ENCODE measurements at regions not wholly inside any gene's neighbourhood (a gene's known extent, or its start where the extent isn't known, plus 50 kb on each side); places are given as distances from the start of the nearest gene placed in this dataset.

DNA sequence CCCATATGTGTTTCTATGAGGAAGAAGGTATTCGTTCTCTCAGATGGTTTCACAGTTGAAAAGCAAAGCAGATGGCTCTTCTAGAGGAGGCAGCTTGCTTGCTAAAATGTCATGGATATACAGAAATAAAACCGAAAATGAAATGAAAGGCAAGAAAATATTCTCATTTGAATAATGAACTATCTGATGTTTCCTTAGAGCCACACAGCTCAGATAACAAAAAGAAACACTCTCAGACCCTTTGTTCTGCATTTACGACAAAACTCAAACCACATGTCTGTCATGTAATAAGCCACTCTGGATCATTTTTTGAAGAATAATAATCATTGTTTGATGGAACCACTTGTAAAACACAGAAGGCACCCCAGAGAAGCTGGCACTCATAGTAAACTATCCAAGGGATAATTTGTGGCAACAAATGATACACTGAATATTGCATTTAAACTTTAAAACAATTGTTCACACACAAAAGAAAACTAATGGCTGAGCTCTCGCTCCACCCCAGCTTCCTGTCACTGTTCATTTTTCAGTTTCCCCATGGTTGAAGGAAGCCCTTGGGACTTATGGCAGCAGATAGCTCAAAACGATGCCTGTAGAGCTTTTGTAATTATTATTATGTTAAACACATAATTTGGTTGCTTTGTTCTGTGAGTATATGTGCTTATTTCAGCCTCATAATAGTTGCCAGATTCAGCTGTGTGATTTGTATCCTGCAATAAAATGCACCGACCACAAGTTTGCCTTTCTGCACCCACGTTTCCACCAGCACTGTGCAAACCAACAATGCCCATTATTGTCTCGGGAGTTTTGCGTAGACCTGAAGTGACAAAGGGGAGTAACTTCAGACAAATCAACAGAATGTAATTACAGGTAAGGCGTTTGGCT is 256.0 kb downstream of the TMEM167A start:
- ATAC-seq (no peak), DNase-seq (ENCODE audit: missing footprints) (no peak)
- intact Hi-C loops (cut with DNase I) = no loop called here

DNA sequence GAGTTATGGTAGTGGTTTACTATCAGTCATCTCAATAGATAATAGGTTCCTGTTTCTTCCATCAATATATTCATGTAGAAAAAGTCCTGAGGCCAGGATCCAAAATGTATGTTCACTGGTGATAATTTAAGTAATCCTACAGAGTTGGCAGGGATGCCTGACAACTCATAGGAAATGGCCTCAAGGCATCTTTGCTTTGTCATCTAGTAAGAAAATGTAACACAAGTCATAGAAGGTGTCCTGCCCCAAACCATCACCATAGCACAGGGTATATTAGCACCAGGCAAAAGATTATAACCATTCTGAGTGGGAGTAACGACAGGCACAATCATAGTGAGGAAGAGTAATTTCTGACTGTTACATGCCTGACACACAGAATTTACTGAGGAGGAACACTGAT is 257.0 kb downstream of the TMEM167A start:
- DNase-seq (ENCODE audit: missing footprints) (no peak), ATAC-seq (no peak)
- intact Hi-C loops (cut with DNase I) = no loop called here

DNA sequence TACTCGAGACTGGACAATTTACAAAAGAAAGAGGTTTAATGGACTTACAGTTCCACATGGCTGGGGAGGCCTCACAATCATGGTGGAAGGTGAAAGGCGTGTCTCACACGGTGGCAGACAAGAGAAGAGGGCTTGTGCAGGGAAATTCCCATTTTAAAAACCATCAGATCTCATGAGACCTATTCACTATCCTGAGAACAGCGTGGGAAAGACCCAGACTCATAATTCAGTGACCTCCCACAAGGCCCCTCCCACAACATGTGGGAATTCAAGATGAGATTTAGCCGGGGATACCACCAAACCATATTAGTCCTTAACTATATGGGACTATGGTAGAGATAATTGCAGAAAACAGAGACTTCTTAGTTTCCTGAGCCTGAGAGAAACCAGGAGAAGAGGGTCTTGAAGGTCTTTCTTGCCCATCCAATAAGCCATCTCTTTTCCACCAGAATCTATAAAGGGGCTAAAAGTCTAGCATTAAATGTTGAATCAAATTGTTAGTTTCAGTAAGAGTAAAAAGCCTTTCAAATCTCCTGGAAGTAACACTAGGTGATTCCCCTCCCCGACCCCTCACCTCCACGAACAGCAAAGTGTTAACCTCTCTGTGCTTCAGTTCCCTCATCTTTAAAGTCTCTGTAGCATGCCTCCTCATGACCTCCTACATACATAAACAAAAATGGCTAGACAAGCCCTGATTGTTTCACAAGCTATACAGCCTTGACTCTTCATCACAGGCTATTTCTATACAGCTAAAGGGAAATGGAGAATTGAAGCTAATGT is 259.1 kb downstream of the TMEM167A start:
- intact Hi-C loops (cut with DNase I) = no loop called here
- ATAC-seq (no peak), DNase-seq (ENCODE audit: missing footprints) (no peak)

DNA sequence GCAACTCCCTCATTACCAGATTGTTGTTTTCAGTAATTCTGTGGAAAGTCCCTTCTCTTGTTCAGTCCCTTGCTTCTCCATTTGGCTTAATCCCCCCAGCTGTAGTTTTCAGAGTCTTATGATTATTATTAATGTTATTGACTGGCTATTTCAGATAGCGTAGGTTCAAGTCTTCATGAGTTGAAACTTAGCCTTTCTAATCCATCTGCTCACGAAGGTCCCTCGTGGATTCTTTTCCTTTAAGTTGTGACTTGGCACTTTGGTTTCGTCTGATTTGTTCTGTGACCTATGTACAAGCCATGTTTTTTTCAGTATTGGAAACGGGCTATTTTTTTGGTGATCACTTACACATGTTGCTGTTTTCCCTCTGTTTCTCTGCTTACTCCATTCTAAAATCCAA is 260.3 kb downstream of the TMEM167A start:
- intact Hi-C loops (cut with DNase I) = no loop called here
- DNase-seq (ENCODE audit: missing footprints) = no peak
- ATAC-seq = no peak

DNA sequence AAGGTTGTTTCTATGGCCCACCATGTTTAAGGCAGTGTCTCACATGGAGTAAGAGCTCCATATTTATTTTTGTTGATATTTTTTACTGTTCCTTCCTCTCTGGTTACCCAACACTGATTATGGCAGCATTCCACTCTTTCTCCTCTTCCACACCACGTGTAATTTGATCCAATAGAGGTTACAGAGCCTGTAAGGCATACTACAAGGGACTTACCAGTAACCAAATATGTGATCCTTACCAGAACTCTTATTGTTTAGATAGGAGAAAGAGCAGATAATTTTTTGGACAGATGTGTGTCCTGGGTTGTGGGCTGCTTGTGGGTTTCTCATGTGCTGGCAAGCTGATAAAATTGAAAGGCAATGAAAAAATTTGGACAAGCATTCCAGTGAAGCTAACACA is 261.3 kb downstream of the TMEM167A start:
- intact Hi-C loops (cut with DNase I) = no loop called here
- DNase-seq (ENCODE audit: missing footprints) = no peak
- no peak for ATAC-seq

DNA sequence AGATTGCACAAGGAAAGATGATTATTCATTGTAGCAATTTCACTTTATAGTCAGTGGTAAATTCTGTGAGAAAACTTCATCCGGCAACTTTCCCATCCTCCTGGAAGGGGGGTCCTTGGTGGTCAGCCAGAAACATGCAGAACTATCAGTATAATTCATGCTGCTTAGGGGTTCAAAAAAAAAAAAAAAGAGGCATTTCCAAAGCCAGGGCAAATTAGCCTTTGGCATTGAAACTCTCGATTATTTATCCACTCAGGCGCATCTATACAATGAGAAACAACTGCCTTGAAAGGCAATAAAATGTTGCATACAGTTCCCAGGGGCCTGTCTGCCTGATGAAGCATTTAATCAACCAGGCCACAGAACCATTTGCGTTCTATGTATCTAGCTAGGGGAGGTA is 263.3 kb downstream of the TMEM167A start:
- DNase-seq (ENCODE audit: missing footprints) (no peak), ATAC-seq (no peak)
- intact Hi-C loops (cut with DNase I) = no loop called here

DNA sequence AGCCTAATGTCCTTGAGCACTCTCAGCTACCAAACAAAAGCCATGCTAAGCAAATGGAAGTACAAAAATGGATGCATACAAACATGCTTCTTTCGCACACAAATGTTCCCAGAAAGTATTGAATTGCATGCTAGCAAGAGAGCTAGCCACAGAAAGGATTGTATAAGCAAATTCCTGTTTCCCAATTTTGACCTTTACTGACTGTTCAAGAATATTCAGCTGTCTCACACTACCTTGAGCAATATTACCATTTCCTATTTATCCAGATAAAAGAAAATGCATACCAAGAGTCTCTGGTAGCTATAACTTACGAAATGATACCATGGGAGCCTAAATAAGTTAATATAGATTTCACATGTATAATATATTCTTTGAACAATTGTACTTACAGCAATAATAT is 264.6 kb downstream of the TMEM167A start:
- ATAC-seq = no peak

DNA sequence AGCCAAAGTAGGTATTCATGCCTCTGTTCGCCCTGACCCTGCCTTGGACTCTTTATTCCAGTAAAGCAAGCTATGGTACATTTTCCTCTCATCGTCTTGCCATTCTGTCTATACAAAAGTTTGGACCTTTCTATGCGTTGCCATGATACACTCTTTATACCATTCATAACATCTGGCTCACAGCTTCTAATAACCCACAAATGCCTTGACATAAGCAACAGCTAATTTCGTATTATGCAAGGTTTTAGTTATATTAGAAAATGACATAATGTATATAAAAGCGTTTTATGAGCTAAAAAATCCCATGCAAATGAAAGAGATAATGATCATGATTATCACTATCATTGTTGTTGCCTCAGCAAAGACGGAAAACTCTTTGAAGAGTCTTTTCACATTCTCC is 265.7 kb downstream of the TMEM167A start:
- intact Hi-C loops (cut with DNase I) = no loop called here
- DNase-seq (ENCODE audit: missing footprints) = no peak
- ATAC-seq = no peak

More for the DNA sequence above, 264.6 kb downstream of the TMEM167A start:
- DNase-seq (ENCODE audit: missing footprints) = no peak
- intact Hi-C loops (cut with DNase I) = no loop called here

DNA sequence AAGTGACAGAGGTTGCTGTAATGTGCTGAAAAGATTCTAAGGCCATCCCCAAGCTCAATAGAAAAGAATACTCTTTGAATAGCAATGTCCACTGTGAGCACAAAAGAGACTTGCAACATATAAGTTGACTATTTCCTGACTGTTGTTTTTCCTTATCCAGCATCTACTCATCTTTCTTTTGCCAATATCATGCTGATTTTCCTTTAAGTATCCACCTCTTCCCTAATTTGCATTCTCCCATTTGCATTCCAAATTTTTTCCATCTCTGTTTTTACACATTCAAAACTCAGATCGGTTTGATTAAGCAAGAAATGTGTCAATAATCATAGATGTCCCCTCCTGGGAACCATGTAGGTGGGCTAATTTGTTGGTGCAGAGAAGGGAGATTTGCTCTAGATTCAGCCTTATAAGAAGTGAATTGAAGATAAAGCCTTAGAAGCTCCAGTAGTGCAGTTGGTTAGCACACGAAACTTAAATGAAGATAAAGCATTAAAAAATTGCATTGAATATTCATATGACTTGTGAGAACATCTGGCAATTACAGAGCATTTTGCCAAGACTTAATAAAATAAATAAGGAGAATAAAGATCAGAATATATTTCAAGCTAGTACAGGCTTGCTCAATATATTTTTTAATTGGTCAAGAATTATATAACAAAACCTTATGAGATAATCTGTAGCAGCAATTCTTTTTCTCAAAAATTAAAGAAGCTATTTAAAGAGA is 267.6 kb downstream of the TMEM167A start:
- ATAC-seq (no peak), DNase-seq (ENCODE audit: missing footprints) (no peak)
- intact Hi-C loops (cut with DNase I) = no loop called here

DNA sequence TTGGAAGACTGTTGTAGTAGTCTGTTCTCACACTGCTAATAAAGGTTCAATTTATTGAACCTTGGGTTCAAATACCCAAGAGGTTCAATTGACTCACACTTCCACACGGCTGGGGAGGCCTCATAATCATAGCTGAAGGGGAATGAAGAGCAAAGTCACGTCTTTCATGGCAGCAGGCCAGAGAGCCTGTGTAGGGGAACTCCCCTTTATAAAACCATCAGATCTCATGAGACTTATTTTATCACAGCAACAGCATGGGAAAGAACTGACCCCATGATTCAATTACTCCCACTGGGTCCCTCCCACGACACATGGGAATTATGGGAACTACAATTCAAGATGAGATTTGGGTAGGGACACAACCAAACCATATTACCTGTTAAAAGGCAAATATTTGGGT is 268.2 kb downstream of the TMEM167A start:
- intact Hi-C loops (cut with DNase I) = no loop called here
- no peak for DNase-seq (ENCODE audit: missing footprints)

DNA sequence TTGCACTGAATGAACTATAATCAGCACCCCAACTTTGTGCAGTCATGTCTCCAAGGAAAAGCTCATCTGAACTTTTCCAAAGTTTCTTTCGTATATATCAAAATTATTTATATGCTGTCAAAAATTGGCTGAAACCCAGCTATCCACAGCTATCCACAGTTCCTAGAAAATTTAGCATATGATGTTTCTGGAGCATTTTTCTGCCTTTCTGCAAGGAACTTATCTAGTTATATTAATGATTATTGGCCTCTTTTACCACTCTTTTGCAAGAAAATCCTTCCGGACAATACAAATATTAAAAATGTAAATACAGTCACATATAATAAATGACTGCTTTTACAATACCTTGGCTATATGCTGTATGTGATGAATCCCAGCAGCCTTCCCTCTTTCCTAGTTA is 270.2 kb downstream of the TMEM167A start:
- intact Hi-C loops (cut with DNase I) = no loop called here
- ATAC-seq = no peak
- DNase-seq (ENCODE audit: missing footprints) = no peak

More for the DNA sequence above, 268.2 kb downstream of the TMEM167A start:
- no peak for ATAC-seq

DNA sequence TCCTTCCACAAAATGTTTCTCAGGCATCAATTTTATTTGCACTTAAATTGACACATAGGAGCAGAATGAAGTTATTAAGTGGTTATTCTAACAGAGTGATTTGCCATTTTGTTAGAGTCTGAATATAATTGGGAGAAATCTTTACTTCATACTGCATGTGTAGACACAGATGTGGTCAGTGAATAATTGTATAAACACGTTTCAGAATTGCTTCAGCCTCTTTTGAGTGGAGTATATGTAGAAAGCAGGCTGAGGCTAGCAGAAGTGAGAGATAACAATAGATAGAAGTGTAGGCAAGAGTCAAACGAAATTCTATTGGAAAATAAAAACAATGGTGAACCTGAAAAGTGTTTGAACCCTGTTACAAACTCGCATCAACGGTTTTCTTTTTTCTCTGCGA is 270.7 kb downstream of the TMEM167A start:
- intact Hi-C loops (cut with DNase I) = no loop called here
- DNase-seq (ENCODE audit: missing footprints) (no peak), ATAC-seq (no peak)

DNA sequence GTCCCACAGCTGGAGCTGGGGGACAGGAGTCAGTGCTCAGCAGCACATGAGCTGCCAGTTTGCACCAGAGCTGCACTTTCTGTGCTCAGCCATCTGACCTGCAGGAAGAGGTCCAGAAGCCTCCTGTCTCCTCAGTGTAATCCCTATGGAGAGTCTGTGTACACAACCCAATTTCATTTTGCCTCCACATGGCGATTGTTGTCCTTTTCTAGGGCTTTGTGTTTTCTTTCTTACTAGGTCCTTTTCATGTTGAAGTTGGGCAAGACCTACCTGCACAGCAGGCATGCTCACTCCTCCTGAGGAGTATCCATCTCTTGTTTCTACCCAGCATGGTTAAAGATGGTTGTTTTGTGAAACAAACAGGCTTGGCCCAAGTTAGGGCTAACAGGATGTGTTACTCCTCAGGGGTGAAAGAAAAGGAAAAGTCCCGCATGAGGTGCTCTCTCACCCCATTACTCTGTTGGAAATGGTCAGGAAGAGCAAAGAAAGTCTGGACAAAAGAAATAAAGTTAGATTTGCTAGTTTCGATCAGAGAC is 273.0 kb downstream of the TMEM167A start:
- ATAC-seq = no peak
- intact Hi-C loops (cut with DNase I) = no loop called here
- no peak for DNase-seq (ENCODE audit: missing footprints)

DNA sequence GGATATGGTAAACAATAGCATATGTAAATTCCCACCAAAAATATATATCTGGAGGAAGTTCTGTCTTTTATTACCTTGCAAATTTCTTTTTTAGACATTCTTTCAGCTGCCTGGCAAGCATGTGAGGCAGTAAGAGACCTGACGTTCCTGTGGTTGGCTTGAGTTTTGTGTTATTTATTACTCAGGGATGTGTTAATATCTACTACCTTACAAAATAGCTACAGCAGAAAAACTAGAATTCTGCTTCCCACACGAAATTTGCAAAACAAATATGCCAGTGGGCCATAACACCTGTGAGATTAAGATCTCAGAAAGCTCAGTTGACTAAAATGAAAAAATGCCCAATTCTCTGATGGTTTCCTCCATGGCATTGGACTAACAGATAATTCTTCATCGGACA is 274.2 kb downstream of the TMEM167A start:
- DNase-seq (ENCODE audit: missing footprints) = no peak
- intact Hi-C loops (cut with DNase I) = no loop called here
- ATAC-seq = no peak

DNA sequence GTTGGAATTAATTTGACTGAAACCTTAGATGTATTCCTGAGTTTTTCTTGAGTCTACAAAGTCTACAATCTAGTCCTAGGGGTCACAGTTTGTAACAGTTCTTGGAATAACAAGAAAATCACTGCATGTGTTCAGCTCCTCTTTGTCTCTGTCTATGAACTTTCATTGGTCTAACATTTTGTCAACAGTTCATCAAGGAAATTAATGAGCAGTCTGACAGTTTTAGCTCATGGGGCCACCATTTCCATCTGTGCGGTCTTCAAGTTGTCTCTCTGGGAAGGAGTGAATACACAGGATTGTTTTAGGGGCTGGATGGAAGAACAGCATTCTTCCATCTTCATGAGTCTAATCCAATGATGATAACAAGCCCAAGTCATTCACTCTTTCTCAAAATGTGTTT is 276.4 kb downstream of the TMEM167A start:
- intact Hi-C loops (cut with DNase I) = no loop called here

DNA sequence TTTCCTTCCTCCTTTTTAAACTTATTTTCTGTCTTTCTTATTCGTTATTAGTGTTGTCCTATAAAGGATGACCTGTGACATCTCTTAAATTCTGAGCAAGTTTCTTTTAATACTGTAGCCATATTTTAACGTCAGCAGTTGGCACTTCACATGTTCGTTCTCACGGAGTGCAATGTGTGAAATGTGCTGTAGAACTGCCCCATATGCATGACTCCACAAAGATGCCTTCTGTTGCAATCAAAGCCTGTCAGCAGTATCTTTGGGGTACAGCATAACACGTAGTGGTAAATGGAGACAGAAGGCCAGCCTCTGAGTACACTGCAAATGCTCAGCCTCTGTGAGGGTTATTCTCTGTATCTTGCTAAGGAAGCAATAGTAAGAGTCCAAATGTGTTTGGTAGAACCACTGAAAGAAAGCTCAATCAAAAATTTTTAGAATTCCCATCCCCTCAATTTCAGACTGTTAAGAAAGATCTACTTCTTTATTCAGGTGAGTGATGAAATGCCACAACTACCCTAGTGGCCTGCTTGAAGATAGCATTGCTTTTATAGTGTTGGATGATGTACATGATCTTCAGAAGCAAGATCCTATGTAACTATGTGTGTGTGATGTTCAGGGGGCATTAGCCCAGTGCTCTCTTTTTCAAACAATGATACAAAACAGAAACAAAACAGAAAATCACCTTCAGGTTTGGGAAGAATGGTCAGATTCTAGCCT is 277.7 kb downstream of the TMEM167A start:
- ATAC-seq (no peak), DNase-seq (ENCODE audit: missing footprints) (no peak)
- intact Hi-C loops (cut with DNase I) = loop anchor here (10.0 kb wide), 1 partner anchor 145 kb away; no protein-coding TSS in a partner anchor

More for the DNA sequence above, 276.4 kb downstream of the TMEM167A start:
- DNase-seq (ENCODE audit: missing footprints) = no peak
- ATAC-seq = no peak

DNA sequence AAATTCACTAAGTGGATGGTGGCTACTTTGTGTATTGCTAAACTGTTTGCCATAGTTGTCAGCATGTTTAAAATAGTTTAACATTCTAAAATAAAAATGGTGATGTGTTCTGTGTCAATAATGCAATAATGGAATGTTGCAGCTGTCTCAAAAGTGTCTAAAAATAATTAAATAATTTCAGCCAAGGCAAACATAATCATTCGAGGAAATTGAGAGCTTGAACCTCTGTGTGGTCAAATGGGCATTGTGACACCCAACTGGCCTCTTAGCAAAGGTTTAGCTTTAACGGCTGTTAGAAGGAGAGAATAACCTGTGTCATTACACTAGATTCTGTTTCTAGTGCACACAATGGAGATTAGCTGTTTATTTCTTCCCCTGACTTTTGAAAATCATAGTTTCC is 278.5 kb downstream of the TMEM167A start:
- DNase-seq (ENCODE audit: missing footprints) = no peak
- intact Hi-C loops (cut with DNase I) = loop anchor here (10.0 kb wide), 1 partner anchor 144 kb away; no protein-coding TSS in a partner anchor
- ATAC-seq = no peak

DNA sequence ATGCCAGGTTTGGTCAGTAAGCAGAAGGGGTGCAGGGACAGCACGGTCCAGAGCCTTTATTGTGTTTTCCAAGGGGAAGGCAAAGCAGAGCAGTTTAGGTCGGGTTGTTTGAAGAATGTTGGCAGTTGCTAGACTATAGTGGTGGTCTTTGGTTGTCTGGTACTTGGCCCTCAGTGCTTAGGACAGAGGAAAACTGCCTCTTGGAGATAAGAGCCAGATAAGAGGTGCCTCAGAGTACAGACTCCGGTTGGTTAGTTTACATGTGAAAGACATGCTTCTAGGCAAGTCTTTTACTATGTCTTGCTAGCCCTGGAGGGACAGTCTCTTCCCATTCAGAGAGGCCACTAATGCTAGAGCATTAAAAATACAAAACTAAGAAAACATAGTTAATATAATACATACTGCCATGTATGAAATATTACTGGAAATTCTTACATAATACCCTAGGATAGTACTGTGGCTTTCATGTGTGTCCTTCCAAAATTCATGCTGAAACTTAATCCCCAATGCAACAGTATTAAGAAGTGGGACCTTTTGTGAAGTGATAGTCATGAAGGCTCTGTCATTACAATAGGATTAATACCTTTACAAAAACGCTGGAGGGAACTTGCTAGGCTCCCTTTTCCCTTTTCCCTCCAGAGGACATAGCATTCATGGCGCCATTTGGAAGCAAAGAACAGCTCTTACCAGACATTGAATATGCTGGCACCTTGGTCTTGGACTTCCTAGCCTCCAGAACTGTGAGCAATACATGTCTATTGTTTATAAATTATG is 280.4 kb downstream of the TMEM167A start:
- intact Hi-C loops (cut with DNase I) = loop anchor here (10.0 kb wide), 1 partner anchor 142 kb away; no protein-coding TSS in a partner anchor
- DNase-seq (ENCODE audit: missing footprints) (no peak), ATAC-seq (no peak)
